HCT116 (cell line): ENCODE measurements at regions not wholly inside any gene's neighbourhood (a gene's known extent, or its start where the extent isn't known, plus 50 kb on each side); places are given as distances from the start of the nearest gene placed in this dataset.

Experiments
- ATAC-seq: fragments of 200-7000 bp; cut with Tn5 transposase; 2 replicates; pipeline ENCODE4 v1.9.1; 2020; ENCODE audit warnings: mild to moderate bottlenecking, moderate library complexity
- BruUV-seq: library from RNA; stranded (reverse); fragments of 400-500 nt; replicated peaks from 2 replicates; lab custom pipeline; 2021; lab: Mats Ljungman, UMichigan
- CTCF ChIA-PET: fragments of 300-600 bp; sonication (Branson Sonifier 250); formaldehyde crosslinking; loops from one replicate; lab custom pipeline; 2021; ENCODE audit warnings: antibody characterized with exemption; lab: Charles Lee
- POLR2A ChIA-PET: fragments of 300-600, 350-600 bp; sonication (Branson Sonifier 250); formaldehyde crosslinking; loops from one replicate; lab custom pipeline; 2021; ENCODE audit warnings: antibody characterized with exemption; lab: Charles Lee
- RAD21 ChIA-PET, 2 experiments: fragments of 300-600 bp; sonication (Branson Sonifier 250); formaldehyde crosslinking; loops; one replicate each; lab custom pipeline; 2023; ENCODE audit warnings: low total read pairs in 2 of 2; ENCODE audit not compliant: uncharacterized antibody in 2 of 2, unreplicated experiment in 2 of 2, low non-redundant PET in 1 of 2; lab: Charles Lee
- DNase-seq: peaks from one replicate; pipeline ENCODE4 v3.0.0-alpha.2; 2010; ENCODE audit warnings: low read depth, low spot score
- H2AFZ ChIP-seq: fragments of 200-600 bp; shearing (Covaris generic), sonication (generic); 2 replicates; pipeline ENCODE4 v1.6.1; 2017; ENCODE audit warnings: low read depth, mixed run types, mixed read lengths, antibody characterized with exemption, low read length; ENCODE audit not compliant: poor library complexity, severe bottlenecking
- H3K27ac ChIP-seq: 2 replicates; pipeline ENCODE4 v1.5.1; 2012; ENCODE audit warnings: low read depth, low read length
- H3K27me3 ChIP-seq: fragments of 200-600 bp; sonication (generic); 2 replicates; pipeline ENCODE4 v1.6.1; 2016; ENCODE audit warnings: mixed run types, low read length, mixed read lengths; ENCODE audit not compliant: insufficient read depth
- H3K36me3 ChIP-seq, 2 experiments: fragments of 200-500 bp in 1 of 2; fragments of 200-600 bp in 1 of 2; sonication (Bioruptor generic) in 1 of 2; sonication (generic) in 1 of 2; 2 replicates each; pipeline versions ENCODE4 v1.5.1 to v1.6.1; 2014 to 2016; ENCODE audit warnings: low read length in 2 of 2, inconsistent platforms in 1 of 2, mixed read lengths in 1 of 2, mixed run types in 1 of 2; ENCODE audit not compliant: insufficient read depth in 2 of 2, control insufficient read depth in 1 of 2
- H3K4me1 ChIP-seq, 2 experiments: fragments of 200-600 bp in 1 of 2; sonication (generic) in 1 of 2; 2 replicates each; pipeline versions ENCODE4 v1.5.1 to v1.6.1; 2012 to 2017; ENCODE audit warnings: low read length in 2 of 2, inconsistent platforms in 1 of 2, mild to moderate bottlenecking in 1 of 2, mixed read lengths in 1 of 2, mixed run types in 1 of 2, moderate library complexity in 1 of 2; ENCODE audit not compliant: insufficient read depth in 2 of 2, control insufficient read depth in 1 of 2
- H3K4me2 ChIP-seq: fragments of 200-600 bp; sonication (generic); 2 replicates; pipeline ENCODE4 v1.6.1; 2017; ENCODE audit warnings: mixed run types, low read length, mixed read lengths
- H3K4me3 ChIP-seq, 2 experiments: fragments of 200-600 bp in 1 of 2; sonication (generic) in 1 of 2; replicated peaks in 1 of 2; 2 replicates each; pipeline ENCODE4 v1.5.1; 2011 to 2016; ENCODE audit warnings: low read length in 2 of 2, control low read depth in 1 of 2, low read depth in 1 of 2, mild to moderate bottlenecking in 1 of 2, mixed read lengths in 1 of 2, mixed run types in 1 of 2
- H3K79me2 ChIP-seq: fragments of 200-600 bp; sonication (generic); 2 replicates; pipeline ENCODE4 v1.6.1; 2017; ENCODE audit warnings: mild to moderate bottlenecking, mixed run types, low read length, moderate library complexity, mixed read lengths; ENCODE audit not compliant: insufficient read depth
- H3K9ac ChIP-seq: fragments of 200-600 bp; sonication (generic); 2 replicates; pipeline ENCODE4 v1.6.1; 2016; ENCODE audit warnings: low read length, mixed read lengths
- H3K9me2 ChIP-seq: fragments of 200-600 bp; sonication (generic), shearing (Covaris generic); 2 replicates; pipeline ENCODE4 v1.6.1; 2017; ENCODE audit warnings: mixed run types, mild to moderate bottlenecking, moderate library complexity; ENCODE audit not compliant: insufficient read depth
- H3K9me3 ChIP-seq, 2 experiments: fragments of 200-500 bp in 1 of 2; fragments of 200-600 bp in 1 of 2; sonication (Bioruptor generic) in 1 of 2; sonication (generic) in 1 of 2; 2 replicates each; pipeline ENCODE4 v1.6.1; 2014 to 2017; ENCODE audit warnings: low read length in 2 of 2, mixed read lengths in 2 of 2, inconsistent platforms in 1 of 2, low read depth in 1 of 2, mild to moderate bottlenecking in 1 of 2, mixed run types in 1 of 2, moderate library complexity in 1 of 2; ENCODE audit not compliant: control insufficient read depth in 1 of 2, insufficient read depth in 1 of 2
- H4K20me1 ChIP-seq: fragments of 200-600 bp; sonication (generic), shearing (Covaris generic); 2 replicates; pipeline ENCODE4 v1.6.1; 2017; ENCODE audit warnings: mixed run types, mild to moderate bottlenecking, moderate library complexity; ENCODE audit not compliant: insufficient read depth
- CBX3 ChIP-seq: IDR thresholded peaks from 2 replicates; pipeline ENCODE4 v1.6.1; 2012; ENCODE audit warnings: low read depth
- CEBPB ChIP-seq: IDR thresholded peaks from 2 replicates; pipeline ENCODE4 v1.6.1; 2012; ENCODE audit warnings: low read depth
- EGR1 ChIP-seq: IDR thresholded peaks from 2 replicates; pipeline ENCODE4 v1.6.1; 2012; ENCODE audit warnings: low read depth
- ELF1 ChIP-seq: IDR thresholded peaks from 2 replicates; pipeline ENCODE4 v1.6.1; 2012; ENCODE audit warnings: low read depth, borderline replicate concordance
- EZH2 ChIP-seq: fragments of 200-600 bp; sonication (generic); IDR thresholded peaks from 2 replicates; pipeline ENCODE4 v1.6.1; 2017; ENCODE audit warnings: antibody characterized with exemption, mixed run types
- FOSL1 ChIP-seq: IDR thresholded peaks from 2 replicates; pipeline ENCODE4 v1.6.1; 2012; ENCODE audit warnings: low read depth
- JUND ChIP-seq: IDR thresholded peaks from 2 replicates; pipeline ENCODE4 v1.6.1; 2012
- MAX ChIP-seq: IDR thresholded peaks from 2 replicates; pipeline ENCODE4 v1.6.1; 2012
- POLR2A ChIP-seq: IDR thresholded peaks from 2 replicates; pipeline ENCODE4 v1.7.0; 2011; ENCODE audit warnings: borderline replicate concordance; ENCODE audit not compliant: insufficient read depth, insufficient read length; ENCODE audit errors: extremely low read depth
- POLR2AphosphoS5 ChIP-seq: IDR thresholded peaks from 2 replicates; pipeline ENCODE4 v1.6.1; 2011; ENCODE audit warnings: mild to moderate bottlenecking, low read depth, low read length, moderate library complexity
- RAD21 ChIP-seq: IDR thresholded peaks from 2 replicates; pipeline ENCODE4 v1.6.1; 2012; ENCODE audit warnings: low read depth, mild to moderate bottlenecking
- SIN3A ChIP-seq: IDR thresholded peaks from 2 replicates; pipeline ENCODE4 v1.6.1; 2012; ENCODE audit warnings: low read depth
- SP1 ChIP-seq: IDR thresholded peaks from 2 replicates; pipeline ENCODE4 v1.6.1; 2012; ENCODE audit warnings: low read depth
- SRF ChIP-seq: IDR thresholded peaks from 2 replicates; pipeline ENCODE4 v1.6.1; 2012; ENCODE audit warnings: low read depth
- TCF7L2 ChIP-seq: IDR thresholded peaks from 2 replicates; pipeline ENCODE4 v1.7.0; 2011; ENCODE audit warnings: borderline replicate concordance, inconsistent platforms; ENCODE audit not compliant: insufficient read depth, insufficient read length; ENCODE audit errors: extremely low read depth
- YY1 ChIP-seq: IDR thresholded peaks from 2 replicates; pipeline ENCODE4 v1.6.1; 2011; ENCODE audit warnings: low read length, low read depth, moderate library complexity, mild to moderate bottlenecking; ENCODE audit not compliant: insufficient replicate concordance; ENCODE audit errors: extremely low read depth
- ZBTB33 ChIP-seq: IDR thresholded peaks from 2 replicates; pipeline ENCODE4 v1.6.1; 2011; ENCODE audit warnings: mild to moderate bottlenecking, low read length, moderate library complexity; ENCODE audit not compliant: insufficient replicate concordance; ENCODE audit errors: extremely low read depth
- ZFX ChIP-seq: fragments of 450-650 bp; IDR thresholded peaks from 2 replicates; pipeline ENCODE4 v1.6.1; 2017
- ZNF274 ChIP-seq: fragments of 200-500 bp; sonication (Bioruptor generic); IDR thresholded peaks from 2 replicates; pipeline ENCODE4 v1.6.1; 2014; ENCODE audit warnings: mild to moderate bottlenecking, low read depth, low read length, inconsistent platforms
- intact Hi-C: fragments of 100-400 bp; cut with micrococcal nuclease; formaldehyde crosslinking; loops from 2 replicates; pipeline ENCODE4 v1.10.0; 2022

GRCh38 chr3:30341851-30342250, 264.6 kb upstream of the TGFBR2 start:
- Histone ChIP-seq H2AFZ (peak overlapping the region; percentile 92), H3K79me2 (no peaks in the 10 kb centered on the region), H3K4me2 (peak overlapping the region; percentile 70), H3K27me3 (no peaks in the 10 kb centered on the region), H3K9me3 (no peaks in the 10 kb centered on the region), H3K9ac (no peak overlapping the region), H4K20me1 (no peaks in the 10 kb centered on the region), H3K36me3 (no peaks in the 10 kb centered on the region), H3K27ac (peak overlapping the region; percentile 69; the same call in 1 of the 2 replicates), H3K4me1 (peaks cover 17 to 45% of the 10 kb centered on the region in 2 experiments), H3K9me2 (no peaks in the 10 kb centered on the region), H3K4me3 (peak overlapping the region in 1 of 2 experiments; percentile 37; a peak in 1 of 4 replicates)
- CTCF ChIA-PET, result no interaction called here
- DNase-seq (no peak), ATAC-seq (peak; percentile 63)
- intact Hi-C loops, result loop anchor here (5.0 kb wide), 1 partner anchor 265 kb away; the partner anchor contains the start of gene TGFBR2
- TF ChIP-seq CBX3 (no peak), TCF7L2 (peak; percentile 49), EZH2 (no peak), SRF (no peak), ZFX (no peak), YY1 (no peak), SP1 (no peak)
- POLR2A ChIA-PET, result no interaction called here
- RAD21 ChIA-PET, result no interaction called here
- no TSS peak for BruUV-seq

GRCh38 chr3:30342318-30343060, 263.9 kb upstream of the TGFBR2 start:
- no peaks in the 10 kb centered on the region for H3K9me2 ChIP-seq
- H3K27me3 ChIP-seq, result no peaks in the 10 kb centered on the region
- peaks cover 17 to 51% of the 10 kb centered on the region in 2 experiments for H3K4me1 ChIP-seq
- no peaks in the 10 kb centered on the region for H3K79me2 ChIP-seq
- H3K36me3 ChIP-seq, result no peaks in the 10 kb centered on the region
- CTCF ChIA-PET, result no interaction called here
- RAD21 ChIA-PET, result no interaction called here
- ATAC-seq (peak; percentile 94), DNase-seq (peak; percentile 89)
- peak overlapping the region; percentile 70 for H3K4me2 ChIP-seq
- H3K27ac ChIP-seq, result peak overlapping the region; percentile 69; the same call in 1 of the 2 replicates
- H3K9me3 ChIP-seq, result no peaks in the 10 kb centered on the region
- H4K20me1 ChIP-seq, result no peaks in the 10 kb centered on the region
- H2AFZ ChIP-seq, result peak overlapping the region; percentile 92
- TF ChIP-seq ZNF274, result no peak
- peak; percentile 98 for TF ChIP-seq FOSL1
- TF ChIP-seq POLR2AphosphoS5, result peak; percentile 44; the same call in 1 of the 2 replicates
- peak; percentile 55 for TF ChIP-seq SIN3A
- no peak for TF ChIP-seq POLR2A
- TF ChIP-seq MAX, result peak; percentile 49; the same call in 1 of the 2 replicates
- TF ChIP-seq SP1, result peak; percentile 67
- TF ChIP-seq TCF7L2, result no peak
- TF ChIP-seq YY1, result peak; percentile 10
- TF ChIP-seq CBX3, result peak; percentile 84
- no peak for TF ChIP-seq EGR1
- peak; percentile 96 for TF ChIP-seq JUND
- TF ChIP-seq ZBTB33, result peak; percentile 21
- peak; percentile 73 for TF ChIP-seq CEBPB
- TF ChIP-seq RAD21, result peak; percentile 31; the same call in 1 of the 2 replicates
- TF ChIP-seq SRF, result peak; percentile 83
- no peak for TF ChIP-seq ELF1
- TF ChIP-seq, all 23 proteins: peak for 12
- Histone ChIP-seq H3K4me3 (peak overlapping the region; percentile 19 to 37), H3K9ac (peak overlapping the region; percentile 39)
- intact Hi-C loops, result loop anchor here (5.0 kb wide), 1 partner anchor 265 kb away; the partner anchor contains the start of gene TGFBR2
- POLR2A ChIA-PET, result no interaction called here
- BruUV-seq, result no TSS peak
